HL-60 (cell line): ENCODE measurements at regions not wholly inside any gene's neighbourhood (a gene's known extent, or its start where the extent isn't known, plus 50 kb on each side); places are given as distances from the start of the nearest gene placed in this dataset.

Experiments used
- DNase-seq, 2 experiments: peaks; one replicate each; pipeline ENCODE4 v3.0.0-alpha.2; 2010 to 2020; ENCODE audit warnings: low read depth in 1 of 2, low spot score in 1 of 2
- H3K27ac ChIP-seq: fragments of 250-450 bp; sonication (Bioruptor Pico); replicated peaks from 2 replicates; pipeline ENCODE4 v1.5.1; 2020; ENCODE audit warnings: mild to moderate bottlenecking, moderate library complexity
- H3K27me3 ChIP-seq: fragments of 250-450 bp; sonication (Bioruptor Pico); 2 replicates; pipeline ENCODE4 v1.5.1; 2021; ENCODE audit warnings: mild to moderate bottlenecking, moderate library complexity; ENCODE audit not compliant: insufficient read depth, poor library complexity, severe bottlenecking
- H3K4me3 ChIP-seq: replicated peaks from 2 replicates; pipeline ENCODE4 v1.5.1; 2011; ENCODE audit warnings: mild to moderate bottlenecking, control low read depth, low read length; ENCODE audit not compliant: insufficient read depth
- GABPA ChIP-seq: IDR thresholded peaks from 2 replicates; pipeline ENCODE4 v1.6.1; 2012; ENCODE audit warnings: low read depth
- POLR2AphosphoS5 ChIP-seq: IDR thresholded peaks from 2 replicates; pipeline ENCODE4 v1.6.1; 2012; ENCODE audit warnings: low read depth
- SPI1 ChIP-seq: IDR thresholded peaks from 2 replicates; pipeline ENCODE4 v1.6.1; 2012; ENCODE audit warnings: low read depth, mild to moderate bottlenecking, borderline replicate concordance
- TF ChIP-seq, protein P1 (sequence below): IDR thresholded peaks from one replicate; pipeline ENCODE4 v1.5.1; 2011; ENCODE audit warnings: low read length, control low read depth, inconsistent platforms; ENCODE audit not compliant: insufficient read depth
- TF ChIP-seq, protein P2 (sequence below): IDR thresholded peaks from 2 replicates; pipeline ENCODE4 v1.6.1; 2012; ENCODE audit warnings: low read depth; ENCODE audit not compliant: insufficient replicate concordance

DNA sequence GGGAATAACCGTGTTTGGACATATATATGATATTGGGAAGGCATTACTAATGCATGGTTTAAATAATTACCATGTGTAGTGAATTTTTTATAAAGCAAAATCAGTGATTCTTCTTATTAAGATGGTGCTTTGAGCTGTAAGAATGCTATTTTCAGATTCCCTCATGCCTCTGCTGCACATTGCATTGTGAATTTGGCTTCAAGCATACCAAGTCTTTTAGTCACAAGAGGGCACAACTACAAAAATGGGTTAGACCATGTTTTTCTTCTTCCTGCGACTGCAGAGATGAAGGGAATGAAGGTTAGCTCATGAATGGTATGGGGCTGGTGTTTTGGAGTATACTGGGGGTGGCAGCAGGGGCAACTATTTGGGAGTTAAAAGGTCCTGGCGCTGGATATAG, 320.1 kb downstream of the SLC4A3 start:
- Histone ChIP-seq H3K27ac (no peak overlapping the region), H3K27me3 (peaks cover 5% of the 10 kb centered on the region), H3K4me3 (no peak overlapping the region)
- no peak for DNase-seq
- TF ChIP-seq GABPA (no peak), POLR2AphosphoS5 (no peak), SPI1 (no peak)
- TF ChIP-seq, protein P1, sequence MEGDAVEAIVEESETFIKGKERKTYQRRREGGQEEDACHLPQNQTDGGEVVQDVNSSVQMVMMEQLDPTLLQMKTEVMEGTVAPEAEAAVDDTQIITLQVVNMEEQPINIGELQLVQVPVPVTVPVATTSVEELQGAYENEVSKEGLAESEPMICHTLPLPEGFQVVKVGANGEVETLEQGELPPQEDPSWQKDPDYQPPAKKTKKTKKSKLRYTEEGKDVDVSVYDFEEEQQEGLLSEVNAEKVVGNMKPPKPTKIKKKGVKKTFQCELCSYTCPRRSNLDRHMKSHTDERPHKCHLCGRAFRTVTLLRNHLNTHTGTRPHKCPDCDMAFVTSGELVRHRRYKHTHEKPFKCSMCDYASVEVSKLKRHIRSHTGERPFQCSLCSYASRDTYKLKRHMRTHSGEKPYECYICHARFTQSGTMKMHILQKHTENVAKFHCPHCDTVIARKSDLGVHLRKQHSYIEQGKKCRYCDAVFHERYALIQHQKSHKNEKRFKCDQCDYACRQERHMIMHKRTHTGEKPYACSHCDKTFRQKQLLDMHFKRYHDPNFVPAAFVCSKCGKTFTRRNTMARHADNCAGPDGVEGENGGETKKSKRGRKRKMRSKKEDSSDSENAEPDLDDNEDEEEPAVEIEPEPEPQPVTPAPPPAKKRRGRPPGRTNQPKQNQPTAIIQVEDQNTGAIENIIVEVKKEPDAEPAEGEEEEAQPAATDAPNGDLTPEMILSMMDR, result no peak
- TF ChIP-seq, protein P2, sequence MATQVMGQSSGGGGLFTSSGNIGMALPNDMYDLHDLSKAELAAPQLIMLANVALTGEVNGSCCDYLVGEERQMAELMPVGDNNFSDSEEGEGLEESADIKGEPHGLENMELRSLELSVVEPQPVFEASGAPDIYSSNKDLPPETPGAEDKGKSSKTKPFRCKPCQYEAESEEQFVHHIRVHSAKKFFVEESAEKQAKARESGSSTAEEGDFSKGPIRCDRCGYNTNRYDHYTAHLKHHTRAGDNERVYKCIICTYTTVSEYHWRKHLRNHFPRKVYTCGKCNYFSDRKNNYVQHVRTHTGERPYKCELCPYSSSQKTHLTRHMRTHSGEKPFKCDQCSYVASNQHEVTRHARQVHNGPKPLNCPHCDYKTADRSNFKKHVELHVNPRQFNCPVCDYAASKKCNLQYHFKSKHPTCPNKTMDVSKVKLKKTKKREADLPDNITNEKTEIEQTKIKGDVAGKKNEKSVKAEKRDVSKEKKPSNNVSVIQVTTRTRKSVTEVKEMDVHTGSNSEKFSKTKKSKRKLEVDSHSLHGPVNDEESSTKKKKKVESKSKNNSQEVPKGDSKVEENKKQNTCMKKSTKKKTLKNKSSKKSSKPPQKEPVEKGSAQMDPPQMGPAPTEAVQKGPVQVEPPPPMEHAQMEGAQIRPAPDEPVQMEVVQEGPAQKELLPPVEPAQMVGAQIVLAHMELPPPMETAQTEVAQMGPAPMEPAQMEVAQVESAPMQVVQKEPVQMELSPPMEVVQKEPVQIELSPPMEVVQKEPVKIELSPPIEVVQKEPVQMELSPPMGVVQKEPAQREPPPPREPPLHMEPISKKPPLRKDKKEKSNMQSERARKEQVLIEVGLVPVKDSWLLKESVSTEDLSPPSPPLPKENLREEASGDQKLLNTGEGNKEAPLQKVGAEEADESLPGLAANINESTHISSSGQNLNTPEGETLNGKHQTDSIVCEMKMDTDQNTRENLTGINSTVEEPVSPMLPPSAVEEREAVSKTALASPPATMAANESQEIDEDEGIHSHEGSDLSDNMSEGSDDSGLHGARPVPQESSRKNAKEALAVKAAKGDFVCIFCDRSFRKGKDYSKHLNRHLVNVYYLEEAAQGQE, result no peak

DNA sequence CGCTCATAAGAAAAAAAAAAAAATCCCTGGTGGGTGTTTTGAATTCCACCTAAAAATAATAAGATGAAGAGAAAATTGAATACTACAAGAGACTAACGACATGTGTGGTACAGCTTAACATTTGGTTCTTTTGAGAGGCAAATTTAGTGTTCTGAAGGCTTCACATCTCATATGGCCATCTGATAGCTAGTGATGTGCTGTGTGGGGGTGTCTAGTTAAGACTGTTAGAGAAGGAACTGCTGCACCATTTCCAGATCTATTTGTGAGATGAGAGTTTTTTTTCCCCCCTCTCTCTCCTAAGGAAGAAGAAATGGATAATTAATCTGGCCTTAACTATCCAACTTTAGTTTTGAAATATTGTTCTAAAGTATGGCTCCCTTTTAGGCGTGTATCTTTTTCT, 321.6 kb downstream of the SLC4A3 start:
- Histone ChIP-seq H3K27ac (no peak overlapping the region), H3K4me3 (no peak overlapping the region), H3K27me3 (peaks cover 4% of the 10 kb centered on the region)
- DNase-seq, result no peak
- TF ChIP-seq POLR2AphosphoS5 (no peak), GABPA (no peak), SPI1 (no peak)
- TF ChIP-seq, protein P2, result no peak
- TF ChIP-seq, protein P1, result no peak

DNA sequence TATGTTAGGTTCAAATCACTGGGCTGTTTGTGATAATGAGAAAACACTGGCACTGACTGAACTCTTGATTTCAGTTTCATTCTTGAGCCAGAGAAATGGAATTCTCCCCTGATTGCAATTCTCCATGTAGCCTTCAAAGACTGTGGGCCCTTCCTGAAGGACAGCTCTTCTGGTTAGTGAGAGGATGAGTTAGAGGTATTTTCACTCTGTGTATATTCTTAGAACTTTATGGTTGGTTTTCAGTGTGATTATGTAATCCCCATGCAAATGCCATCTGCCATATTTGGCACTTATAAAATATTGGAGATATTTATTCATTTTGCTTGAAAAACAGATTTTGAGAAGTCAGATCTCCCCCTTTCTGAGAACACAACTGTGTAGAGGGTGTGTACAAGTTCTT, 323.7 kb downstream of the SLC4A3 start:
- no peak for DNase-seq
- TF ChIP-seq, protein P2, result no peak
- no peak for TF ChIP-seq SPI1
- no peak for TF ChIP-seq POLR2AphosphoS5
- TF ChIP-seq, protein P1, result no peak
- TF ChIP-seq GABPA, result no peak

More for the DNA sequence above, 323.7 kb downstream of the SLC4A3 start:
- no peaks in the 10 kb centered on the region for H3K27me3 ChIP-seq
- no peak overlapping the region for H3K4me3 ChIP-seq
- H3K27ac ChIP-seq, result no peak overlapping the region
